Gastrocnemius medialis (tissue), 4 donors: ENCODE measurements at regions not wholly inside any gene's neighbourhood (a gene's known extent, or its start where the extent isn't known, plus 50 kb on each side); places are given as distances from the start of the nearest gene placed in this dataset.

Source experiments
- ATAC-seq, 2 donors: fragments of 150-250 bp; one replicate each; pipeline ENCODE4 v1.9.1; 2016
- DNase-seq, 2 donors: peaks; one replicate each; pipeline ENCODE4 v3.0.0-alpha.2; 2019
- H3K27ac ChIP-seq, 4 donors: fragments of 200-600 bp; sonication (generic); 1 replicate in 1 of 4; 2 replicates in 3 of 4; pipeline ENCODE4 v1.5.1; 2016 to 2018; ENCODE audit warnings: mild to moderate bottlenecking in 2 of 4, moderate library complexity in 1 of 4
- H3K27me3 ChIP-seq, 3 donors: fragments of 200-600 bp; sonication (generic) in 2 of 3; 1 replicate in 1 of 3; 2 replicates in 2 of 3; pipeline versions ENCODE4 v1.5.1 to v1.6.0; 2016 to 2019; ENCODE audit warnings: mild to moderate bottlenecking in 1 of 3, moderate library complexity in 1 of 3
- H3K36me3 ChIP-seq, 2 donors: fragments of 200-600 bp; sonication (generic) in 1 of 2; one replicate each; pipeline ENCODE4 v1.5.1; 2017 to 2018
- H3K4me1 ChIP-seq, 2 donors: fragments of 200-600 bp; sonication (generic) in 1 of 2; one replicate each; pipeline ENCODE4 v1.5.1; 2016 to 2017; ENCODE audit warnings: mild to moderate bottlenecking in 2 of 2
- H3K4me3 ChIP-seq, 4 donors: fragments of 200-600 bp; sonication (generic) in 3 of 4; 1 replicate in 1 of 4; 2 replicates in 3 of 4; pipeline ENCODE4 v1.5.1; 2016 to 2019; ENCODE audit warnings: mild to moderate bottlenecking in 2 of 4
- H3K9me3 ChIP-seq, 3 donors: fragments of 200-600 bp; sonication (generic) in 2 of 3; 1 replicate in 1 of 3; 2 replicates in 2 of 3; pipeline ENCODE4 v1.5.1; 2016 to 2019
- POLR2A ChIP-seq, 2 donors: fragments of 450-650 bp; IDR thresholded peaks; one replicate each; pipeline ENCODE4 v1.6.1; 2017; ENCODE audit warnings: antibody characterized with exemption in 2 of 2, mild to moderate bottlenecking in 2 of 2, moderate library complexity in 2 of 2
- in situ Hi-C, 4 donors: fragments of 200-750 bp; cut with MboI; loops; one replicate each; pipeline versions ENCODE4 v1.15.0 to v1.8.0; 2017; ENCODE audit warnings: low sequenced_read_pairs in 4 of 4
- intact Hi-C: fragments of 100-400 bp; cut with DNase I; formaldehyde crosslinking; loops from one replicate; pipeline ENCODE4 v1.15.1; 2023; ENCODE audit warnings: low total_unique reads
- TF ChIP-seq, protein P1 (sequence below), 5 experiments: fragments of 450-650 bp in 3 of 5; fragments of 200-600 bp in 2 of 5; sonication (generic) in 2 of 5; IDR thresholded peaks in 4 of 5; conservative IDR thresholded peaks in 1 of 5; 1 replicate in 4 of 5; 2 replicates in 1 of 5; pipeline ENCODE4 v1.5.1; 2016 to 2019; ENCODE audit warnings: antibody characterized with exemption in 5 of 5, mild to moderate bottlenecking in 3 of 5, moderate library complexity in 3 of 5

DNA sequence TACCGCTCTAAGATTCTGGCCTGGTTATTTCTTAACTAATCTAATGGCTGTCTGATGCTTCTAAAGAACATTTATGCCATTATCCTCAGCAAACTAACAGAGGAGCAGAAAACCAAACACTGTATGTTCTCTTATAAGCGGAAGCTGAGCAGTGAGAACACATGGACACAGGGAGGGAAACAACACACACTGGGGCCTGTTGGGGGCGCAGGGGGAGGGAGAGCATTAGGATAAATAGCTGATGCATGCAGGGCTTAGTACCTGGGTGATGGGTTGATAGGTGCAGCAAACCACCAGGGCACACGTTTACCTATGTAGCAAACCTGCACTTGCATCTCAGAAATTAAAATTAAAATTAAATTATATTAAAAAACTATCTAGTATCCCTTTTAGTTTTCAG lies 853.5 kb downstream of the GATA3 start:
- intact Hi-C loops, result no loop called here
- ATAC-seq (no peak), DNase-seq (no peak)
- TF ChIP-seq POLR2A (IDR thresholded peaks at IDR 0.05), result no peak
- TF ChIP-seq, protein P1, sequence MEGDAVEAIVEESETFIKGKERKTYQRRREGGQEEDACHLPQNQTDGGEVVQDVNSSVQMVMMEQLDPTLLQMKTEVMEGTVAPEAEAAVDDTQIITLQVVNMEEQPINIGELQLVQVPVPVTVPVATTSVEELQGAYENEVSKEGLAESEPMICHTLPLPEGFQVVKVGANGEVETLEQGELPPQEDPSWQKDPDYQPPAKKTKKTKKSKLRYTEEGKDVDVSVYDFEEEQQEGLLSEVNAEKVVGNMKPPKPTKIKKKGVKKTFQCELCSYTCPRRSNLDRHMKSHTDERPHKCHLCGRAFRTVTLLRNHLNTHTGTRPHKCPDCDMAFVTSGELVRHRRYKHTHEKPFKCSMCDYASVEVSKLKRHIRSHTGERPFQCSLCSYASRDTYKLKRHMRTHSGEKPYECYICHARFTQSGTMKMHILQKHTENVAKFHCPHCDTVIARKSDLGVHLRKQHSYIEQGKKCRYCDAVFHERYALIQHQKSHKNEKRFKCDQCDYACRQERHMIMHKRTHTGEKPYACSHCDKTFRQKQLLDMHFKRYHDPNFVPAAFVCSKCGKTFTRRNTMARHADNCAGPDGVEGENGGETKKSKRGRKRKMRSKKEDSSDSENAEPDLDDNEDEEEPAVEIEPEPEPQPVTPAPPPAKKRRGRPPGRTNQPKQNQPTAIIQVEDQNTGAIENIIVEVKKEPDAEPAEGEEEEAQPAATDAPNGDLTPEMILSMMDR (IDR thresholded peaks at IDR 0.05 in 4 of 5, conservative IDR thresholded peaks at IDR 0.05 in 1 of 5), result no peak
- Histone ChIP-seq H3K27me3 (no peaks in the 10 kb centered on the region), H3K9me3 (no peaks in the 10 kb centered on the region), H3K36me3 (no peaks in the 10 kb centered on the region), H3K27ac (no peak overlapping the region), H3K4me3 (no peak overlapping the region), H3K4me1 (no peaks in the 10 kb centered on the region)
- in situ Hi-C loops, result no loop called here

DNA sequence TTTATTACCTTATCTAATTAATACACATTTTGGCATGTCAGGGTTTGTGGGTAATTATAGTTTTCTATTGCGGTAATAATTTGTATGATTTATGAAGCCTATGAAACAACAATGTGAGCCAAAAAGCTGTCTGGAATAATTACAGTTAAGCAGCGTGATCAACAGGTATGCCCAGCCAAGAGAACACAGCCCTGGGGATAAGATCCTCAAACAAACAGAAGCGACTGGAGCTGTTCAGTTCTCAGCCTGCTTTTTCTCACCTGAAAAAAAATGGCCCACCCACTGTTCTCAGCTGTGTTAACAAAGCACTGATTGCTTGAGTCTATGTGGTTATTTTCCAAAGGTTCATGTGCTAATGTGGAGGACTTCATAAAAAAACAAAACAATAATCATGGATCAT lies 855.8 kb downstream of the GATA3 start:
- no peak overlapping the region for H3K4me3 ChIP-seq
- H3K36me3 ChIP-seq, result no peaks in the 10 kb centered on the region
- intact Hi-C loops, result no loop called here
- no peaks in the 10 kb centered on the region for H3K9me3 ChIP-seq
- H3K27me3 ChIP-seq, result no peaks in the 10 kb centered on the region
- no peak overlapping the region for H3K27ac ChIP-seq
- TF ChIP-seq, protein P1 (IDR thresholded peaks at IDR 0.05 in 4 of 5, conservative IDR thresholded peaks at IDR 0.05 in 1 of 5), result no peak
- TF ChIP-seq POLR2A (IDR thresholded peaks at IDR 0.05), result no peak
- H3K4me1 ChIP-seq, result no peaks in the 10 kb centered on the region
- in situ Hi-C loops, result no loop called here
- no peak for ATAC-seq
- DNase-seq, result no peak

DNA sequence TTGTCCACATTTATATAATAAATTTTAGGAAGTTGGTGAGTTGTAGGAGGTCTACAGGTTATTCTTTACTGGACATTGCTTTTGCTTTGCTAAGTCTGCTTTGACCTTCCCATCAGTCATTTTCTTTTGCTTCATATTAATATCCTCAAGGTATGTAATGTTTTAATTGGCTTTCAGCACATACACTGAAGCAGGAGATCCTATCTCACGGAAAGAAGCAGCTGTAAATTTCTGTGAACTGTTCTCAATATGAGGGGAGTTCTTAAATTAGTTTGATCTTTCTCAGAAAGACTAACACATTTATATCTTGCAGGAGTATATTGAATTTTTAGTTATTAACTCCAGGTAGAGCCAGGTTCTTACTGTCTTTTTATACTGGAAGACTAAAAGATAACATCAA lies 856.5 kb downstream of the GATA3 start:
- Histone ChIP-seq H3K9me3 (no peaks in the 10 kb centered on the region), H3K36me3 (no peaks in the 10 kb centered on the region), H3K4me3 (no peak overlapping the region), H3K4me1 (no peaks in the 10 kb centered on the region), H3K27me3 (no peaks in the 10 kb centered on the region), H3K27ac (no peak overlapping the region)
- DNase-seq (no peak), ATAC-seq (no peak)
- TF ChIP-seq, protein P1 (IDR thresholded peaks at IDR 0.05 in 4 of 5, conservative IDR thresholded peaks at IDR 0.05 in 1 of 5), result no peak
- no peak for TF ChIP-seq POLR2A (IDR thresholded peaks at IDR 0.05)
- intact Hi-C loops, result no loop called here
- in situ Hi-C loops, result no loop called here

DNA sequence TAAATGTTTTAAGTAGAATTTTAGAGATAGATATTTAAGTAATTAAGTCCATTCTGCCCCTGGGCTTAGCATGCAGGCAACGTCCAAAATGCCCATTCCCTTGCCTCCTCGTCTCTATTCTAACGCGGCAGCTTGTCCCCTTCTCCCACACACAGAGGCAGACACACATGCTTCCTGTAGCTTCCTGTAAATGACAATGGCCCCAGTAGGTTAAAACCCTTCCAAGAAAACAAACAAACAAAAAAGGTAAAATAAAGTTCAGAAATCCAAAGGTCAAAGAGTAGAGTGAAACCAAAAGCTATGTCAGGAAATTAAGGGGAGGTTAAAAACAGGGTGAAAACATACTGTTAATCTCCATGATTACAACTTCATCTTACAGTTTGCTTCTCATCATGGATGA lies 857.6 kb downstream of the GATA3 start:
- Histone ChIP-seq H3K36me3 (no peaks in the 10 kb centered on the region), H3K9me3 (no peaks in the 10 kb centered on the region), H3K4me3 (no peak overlapping the region), H3K4me1 (no peaks in the 10 kb centered on the region), H3K27ac (no peak overlapping the region), H3K27me3 (no peaks in the 10 kb centered on the region)
- DNase-seq (no peak), ATAC-seq (no peak)
- TF ChIP-seq, protein P1 (IDR thresholded peaks at IDR 0.05 in 4 of 5, conservative IDR thresholded peaks at IDR 0.05 in 1 of 5), result no peak
- TF ChIP-seq POLR2A (IDR thresholded peaks at IDR 0.05), result no peak
- in situ Hi-C loops, result no loop called here
- intact Hi-C loops, result no loop called here

DNA sequence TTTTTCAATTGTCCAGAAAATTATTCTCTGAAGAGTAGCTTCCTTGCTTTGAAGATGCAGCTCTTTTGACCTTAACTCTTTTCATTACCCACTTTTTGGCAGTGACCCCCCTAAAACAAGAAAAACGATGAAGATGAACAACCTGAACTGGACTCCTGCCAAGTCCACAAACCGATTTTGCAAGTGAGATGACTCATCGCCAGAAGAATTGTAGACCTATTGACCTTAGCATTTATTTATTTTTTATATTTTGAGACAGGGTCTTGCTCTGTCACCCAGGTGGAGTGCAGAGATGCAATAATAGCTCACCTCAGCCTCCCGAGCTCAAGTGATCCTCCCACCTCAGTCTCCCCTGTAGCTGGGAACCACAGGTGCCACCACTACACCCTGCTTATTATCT lies 859.2 kb downstream of the GATA3 start:
- intact Hi-C loops, result no loop called here
- no peaks in the 10 kb centered on the region for H3K9me3 ChIP-seq
- no peak for TF ChIP-seq POLR2A (IDR thresholded peaks at IDR 0.05)
- TF ChIP-seq, protein P1 (IDR thresholded peaks at IDR 0.05 in 4 of 5, conservative IDR thresholded peaks at IDR 0.05 in 1 of 5), result no peak
- no peak for DNase-seq
- in situ Hi-C loops, result no loop called here
- H3K27ac ChIP-seq, result no peak overlapping the region
- no peaks in the 10 kb centered on the region for H3K36me3 ChIP-seq
- H3K4me1 ChIP-seq, result no peaks in the 10 kb centered on the region
- no peak for ATAC-seq
- no peak overlapping the region for H3K4me3 ChIP-seq
- no peaks in the 10 kb centered on the region for H3K27me3 ChIP-seq
